ENCODE measurements at regions not wholly inside any gene's neighbourhood (a gene's known extent, or its start where the extent isn't known, plus 50 kb on each side); places are given as distances from the start of the nearest gene placed in this dataset.
"Not testable (repeated sequence)": the region's sequence is repeated elsewhere in the genome, so short reads cannot be mapped to it uniquely, and the experiment has no call there.

- DNase-seq (ENCODE audit: low read depth in 2 of 2) = no peak
Measured at GRCh38 chr3:176870451-176870850, 326.8 kb downstream of the TBL1XR1 start.

- DNase-seq (ENCODE audit: low read depth in 2 of 2) = no peak
Measured at GRCh38 chr3:176867681-176868663, 329.3 kb downstream of the TBL1XR1 start.

- no peak for DNase-seq (ENCODE audit: low read depth in 2 of 2)
Measured at GRCh38 chr3:176861137-176861536, 336.1 kb downstream of the TBL1XR1 start.

GRCh38 chr3:176856721-176857120, 340.6 kb downstream of the TBL1XR1 start:
- no peak for DNase-seq (ENCODE audit: low read depth in 2 of 2)

- no peak for DNase-seq (ENCODE audit: low read depth in 2 of 2)
Measured at GRCh38 chr3:176855901-176856486, 341.3 kb downstream of the TBL1XR1 start.

- no peak for DNase-seq (ENCODE audit: low read depth in 2 of 2)
Measured at GRCh38 chr3:176855213-176855612, 342.1 kb downstream of the TBL1XR1 start.

- DNase-seq (ENCODE audit: low read depth in 2 of 2) = no peak
Measured at GRCh38 chr3:176850498-176850897, 346.8 kb downstream of the TBL1XR1 start.

GRCh38 chr3:176848431-176849214, 348.7 kb downstream of the TBL1XR1 start:
- no peak for DNase-seq (ENCODE audit: low read depth in 2 of 2)

- no peak for DNase-seq (ENCODE audit: low read depth in 2 of 2)
Measured at GRCh38 chr3:176842914-176843313, 354.4 kb downstream of the TBL1XR1 start.

- DNase-seq (ENCODE audit: low read depth in 2 of 2) = no peak
Measured at GRCh38 chr3:176840641-176841286, 356.5 kb downstream of the TBL1XR1 start.

GRCh38 chr3:176839901-176840300, 357.4 kb downstream of the TBL1XR1 start:
- no peak for DNase-seq (ENCODE audit: low read depth in 2 of 2)

GRCh38 chr3:176839466-176839865, 357.8 kb downstream of the TBL1XR1 start:
- no peak for DNase-seq (ENCODE audit: low read depth in 2 of 2)

- not testable (repeated sequence) for DNase-seq (ENCODE audit: low read depth in 2 of 2)
Measured at GRCh38 chr3:176827244-176827643, 370.0 kb downstream of the TBL1XR1 start.

- DNase-seq (ENCODE audit: low read depth in 2 of 2) = no peak
Measured at GRCh38 chr3:176824811-176825210, 372.5 kb downstream of the TBL1XR1 start.

- no peak for DNase-seq (ENCODE audit: low read depth in 2 of 2)
Measured at GRCh38 chr3:176820764-176821163, 376.5 kb downstream of the TBL1XR1 start.

- DNase-seq (ENCODE audit: low read depth in 2 of 2) = no peak
Measured at GRCh38 chr3:176816937-176817336, 380.3 kb downstream of the TBL1XR1 start.

GRCh38 chr3:176814285-176814684, 383.0 kb downstream of the TBL1XR1 start:
- no peak for DNase-seq (ENCODE audit: low read depth in 2 of 2)

- no peak for DNase-seq (ENCODE audit: low read depth in 2 of 2)
Measured at GRCh38 chr3:176807938-176808337, 389.3 kb downstream of the TBL1XR1 start.

- no peak for DNase-seq (ENCODE audit: low read depth in 2 of 2)
Measured at GRCh38 chr3:176799675-176800074, 397.6 kb downstream of the TBL1XR1 start.

- DNase-seq (ENCODE audit: low read depth in 2 of 2) = no peak
Measured at GRCh38 chr3:176798680-176799079, 398.6 kb downstream of the TBL1XR1 start.

GRCh38 chr3:176796371-176796770, 400.9 kb downstream of the TBL1XR1 start:
- DNase-seq (ENCODE audit: low read depth in 2 of 2) = no peak

GRCh38 chr3:176795891-176796290, 401.4 kb downstream of the TBL1XR1 start:
- no peak for DNase-seq (ENCODE audit: low read depth in 2 of 2)
